Spleen (tissue), 11 donors: ENCODE measurements at regions not wholly inside any gene's neighbourhood (a gene's known extent, or its start where the extent isn't known, plus 50 kb on each side); places are given as distances from the start of the nearest gene placed in this dataset.
"Not testable (repeated sequence)": the region's sequence is repeated elsewhere in the genome, so short reads cannot be mapped to it uniquely, and the experiment has no call there.

Source experiments
- DNase-seq: peaks from one replicate; pipeline ENCODE4 v3.0.0-alpha.2; 2020
- H3K27ac ChIP-seq, 8 donors: fragments of 200-600 bp; sonication (generic) in 7 of 8; 1 replicate in 4 of 8; 2 replicates in 4 of 8; pipeline versions ENCODE4 v1.5.0 to v1.8.0; 2016 to 2021; ENCODE audit warnings: inconsistent platforms in 4 of 8, mild to moderate bottlenecking in 4 of 8, moderate library complexity in 1 of 8
- H3K27me3 ChIP-seq, 7 donors: fragments of 200-600 bp; sonication (generic) in 6 of 7; replicated peaks in 1 of 7; 1 replicate in 4 of 7; 2 replicates in 3 of 7; pipeline versions ENCODE4 v1.5.0 to v1.8.0; 2016 to 2021; ENCODE audit warnings: inconsistent platforms in 3 of 7, mild to moderate bottlenecking in 1 of 7
- H3K36me3 ChIP-seq, 6 donors: fragments of 200-600 bp; sonication (generic) in 5 of 6; 1 replicate in 4 of 6; 2 replicates in 2 of 6; pipeline versions ENCODE4 v1.5.0 to v1.8.0; 2016 to 2021; ENCODE audit warnings: inconsistent platforms in 2 of 6
- H3K4me1 ChIP-seq, 6 donors: fragments of 200-600 bp; sonication (generic) in 5 of 6; 1 replicate in 3 of 6; 2 replicates in 3 of 6; pipeline versions ENCODE4 v1.5.0 to v1.8.0; 2016 to 2021; ENCODE audit warnings: inconsistent platforms in 3 of 6
- H3K4me3 ChIP-seq, 8 donors: fragments of 200-600 bp; sonication (generic) in 7 of 8; 1 replicate in 4 of 8; 2 replicates in 4 of 8; pipeline versions ENCODE4 v1.5.0 to v1.8.0; 2016 to 2021; ENCODE audit warnings: inconsistent platforms in 4 of 8, mild to moderate bottlenecking in 4 of 8, moderate library complexity in 2 of 8
- H3K9me3 ChIP-seq, 8 donors: fragments of 200-600 bp; sonication (generic) in 7 of 8; 1 replicate in 4 of 8; 2 replicates in 4 of 8; pipeline versions ENCODE4 v1.5.0 to v1.8.0; 2016 to 2021; ENCODE audit warnings: inconsistent platforms in 4 of 8
- CTCF ChIP-seq, 11 experiments: fragments of 200-600 bp in 7 of 11; fragments of 450-650 bp in 4 of 11; sonication (generic) in 4 of 11; IDR thresholded peaks in 8 of 11; conservative IDR thresholded peaks in 3 of 11; 1 replicate in 7 of 11; 2 replicates in 4 of 11; pipeline versions ENCODE4 v1.4.0 to v1.8.0; 2016 to 2021; ENCODE audit warnings: antibody characterized with exemption in 11 of 11, inconsistent platforms in 4 of 11, mild to moderate bottlenecking in 1 of 11
- POLR2A ChIP-seq, 3 donors: fragments of 450-650 bp; IDR thresholded peaks; one replicate each; pipeline ENCODE4 v1.5.1; 2017; ENCODE audit warnings: antibody characterized with exemption in 3 of 3, mild to moderate bottlenecking in 1 of 3
- POLR2AphosphoS5 ChIP-seq, 3 donors: sonication (generic); formaldehyde crosslinking; IDR thresholded peaks; one replicate each; pipeline ENCODE4 v1.5.1; 2017; ENCODE audit warnings: antibody characterized with exemption in 3 of 3
- WGBS, 5 donors: extraction: QIAGEN DNeasy Blood & Tissue Kit in 3 of 5; methylation state at CpG; one replicate each; pipeline versions ENCODE4 v1.1.5 to v1.1.7; 2013 to 2018; 5-methylcytosine and 5-hydroxymethylcytosine counted together
- intact Hi-C: fragments of 100-400 bp; cut with DNase I; formaldehyde crosslinking; loops from one replicate; pipeline ENCODE4 v1.15.0; 2023; ENCODE audit warnings: low total_unique reads
- donor health status: healthy with polysubstance abuse.
- donor health status: DM: no; HTN: no; CAD: no; lungs with moderate emphysema.
- donor health status: DM: no; HTN: no; CAD: no.
- donor health status: Bipolar disorder and iron deficiency.
- donor health status: healthy.
- donor health status: DM: no; HTN: no; CAD: no.
- donor health status: DM: yes; HTN: yes; CAD: no.

- intact Hi-C loops, result no loop called here
- no peak for DNase-seq
- Histone ChIP-seq H3K9me3 (no peaks in the 10 kb centered on the region), H3K27ac (no peak overlapping the region), H3K27me3 (no peaks in the 10 kb centered on the region), H3K4me1 (peaks cover 0 to 17% (median 4%) of the 10 kb centered on the region in 6 donors), H3K36me3 (no peaks in the 10 kb centered on the region), H3K4me3 (no peak overlapping the region)
- TF ChIP-seq POLR2AphosphoS5 (IDR thresholded peaks at IDR 0.05), result peak in 1 of 3 donors; percentile 25
- TF ChIP-seq POLR2A (IDR thresholded peaks at IDR 0.05), result no peak
- TF ChIP-seq CTCF (IDR thresholded peaks at IDR 0.05 in 8 of 11, conservative IDR thresholded peaks at IDR 0.05 in 3 of 11), result no peak
- WGBS, 5 donors, result 75 to 88% (median 78%) methylated on average over 12 of the region's 12 CpGs
Observed at GRCh38 chr22:23418159-23418788, 161.8 kb downstream of the IGLL1 start.

GRCh38 chr22:23417327-23417726 is 162.8 kb downstream of the IGLL1 start:
- 74 to 78% (median 77%) methylated on average over 3 of the region's 3 CpGs for WGBS, 5 donors
- H3K27ac ChIP-seq, intact Hi-C loops, DNase-seq, H3K4me3 ChIP-seq, H3K36me3 ChIP-seq, H3K9me3 ChIP-seq, H3K27me3 ChIP-seq: not testable (repeated sequence)
- H3K4me1 ChIP-seq, result peaks cover 0 to 16% (median 4%) of the 10 kb centered on the region in 6 donors

- H3K9me3 ChIP-seq, H3K27me3 ChIP-seq, DNase-seq, intact Hi-C loops, H3K4me3 ChIP-seq, H3K27ac ChIP-seq, H3K4me1 ChIP-seq, H3K36me3 ChIP-seq: not testable (repeated sequence)
- 73 to 87% (median 84%) methylated on average over 4 to 8 of the region's 8 CpGs for WGBS, 5 donors
Observed at GRCh38 chr22:23416169-23416690, 163.9 kb downstream of the IGLL1 start.

- intact Hi-C loops, result no loop called here
- H3K4me1 ChIP-seq, result peaks cover 0 to 6% (median 2%) of the 10 kb centered on the region in 6 donors
- H3K9me3 ChIP-seq, result no peaks in the 10 kb centered on the region
- DNase-seq, result no peak
- 68 to 75% (median 74%) methylated on average over 8 of the region's 8 CpGs for WGBS, 5 donors
- H3K36me3 ChIP-seq, result no peaks in the 10 kb centered on the region
- no peak overlapping the region for H3K4me3 ChIP-seq
- no peak for TF ChIP-seq POLR2AphosphoS5 (IDR thresholded peaks at IDR 0.05)
- TF ChIP-seq POLR2A (IDR thresholded peaks at IDR 0.05), result no peak
- no peak for TF ChIP-seq CTCF (IDR thresholded peaks at IDR 0.05 in 8 of 11, conservative IDR thresholded peaks at IDR 0.05 in 3 of 11)
- no peaks in the 10 kb centered on the region for H3K27me3 ChIP-seq
- no peak overlapping the region for H3K27ac ChIP-seq
Observed at GRCh38 chr22:23415490-23415851, 164.6 kb downstream of the IGLL1 start.

GRCh38 chr22:23414727-23415489 is 165.2 kb downstream of the IGLL1 start:
- WGBS, 5 donors, result 75 to 93% (median 88%) methylated on average over 16 to 38 of the region's 38 CpGs
- H3K4me1 ChIP-seq, result peaks cover 0 to 6% (median 2%) of the 10 kb centered on the region in 6 donors
- H3K36me3 ChIP-seq, result no peaks in the 10 kb centered on the region
- H3K27ac ChIP-seq, result no peak overlapping the region
- no peak for TF ChIP-seq CTCF (IDR thresholded peaks at IDR 0.05 in 8 of 11, conservative IDR thresholded peaks at IDR 0.05 in 3 of 11)
- no peak for TF ChIP-seq POLR2AphosphoS5 (IDR thresholded peaks at IDR 0.05)
- TF ChIP-seq POLR2A (IDR thresholded peaks at IDR 0.05), result no peak
- no peak overlapping the region for H3K4me3 ChIP-seq
- intact Hi-C loops, result no loop called here
- no peaks in the 10 kb centered on the region for H3K9me3 ChIP-seq
- H3K27me3 ChIP-seq, result no peaks in the 10 kb centered on the region
- DNase-seq, result peak; percentile 64
